ENCODE measurements at regions not wholly inside any gene's neighbourhood (a gene's known extent, or its start where the extent isn't known, plus 50 kb on each side); places are given as distances from the start of the nearest gene placed in this dataset.
"Not testable (repeated sequence)": the region's sequence is repeated elsewhere in the genome, so short reads cannot be mapped to it uniquely, and the experiment has no call there.

DNA sequence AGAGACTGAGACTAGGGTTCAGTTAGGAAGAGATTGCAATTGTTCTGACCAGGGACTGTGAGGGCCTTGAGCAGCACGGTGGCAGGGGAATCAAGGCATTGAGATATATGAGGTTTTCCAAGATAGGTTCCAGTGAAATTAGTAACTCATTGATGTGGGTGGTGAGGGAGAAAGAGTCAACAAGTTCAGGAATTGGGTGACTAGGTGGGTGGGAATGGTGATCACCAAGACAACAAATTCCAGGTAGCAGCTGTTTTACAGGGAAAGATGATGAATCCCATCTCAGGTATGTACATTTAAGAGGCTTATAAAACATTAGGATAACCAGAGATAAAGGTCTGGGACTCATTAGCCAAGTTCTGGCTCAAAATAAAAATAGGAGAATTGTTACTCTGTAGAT, 251.5 kb upstream of the MGAT5 start:
- no peak for DNase-seq (ENCODE audit: low read depth)
- TF ChIP-seq, protein P1, sequence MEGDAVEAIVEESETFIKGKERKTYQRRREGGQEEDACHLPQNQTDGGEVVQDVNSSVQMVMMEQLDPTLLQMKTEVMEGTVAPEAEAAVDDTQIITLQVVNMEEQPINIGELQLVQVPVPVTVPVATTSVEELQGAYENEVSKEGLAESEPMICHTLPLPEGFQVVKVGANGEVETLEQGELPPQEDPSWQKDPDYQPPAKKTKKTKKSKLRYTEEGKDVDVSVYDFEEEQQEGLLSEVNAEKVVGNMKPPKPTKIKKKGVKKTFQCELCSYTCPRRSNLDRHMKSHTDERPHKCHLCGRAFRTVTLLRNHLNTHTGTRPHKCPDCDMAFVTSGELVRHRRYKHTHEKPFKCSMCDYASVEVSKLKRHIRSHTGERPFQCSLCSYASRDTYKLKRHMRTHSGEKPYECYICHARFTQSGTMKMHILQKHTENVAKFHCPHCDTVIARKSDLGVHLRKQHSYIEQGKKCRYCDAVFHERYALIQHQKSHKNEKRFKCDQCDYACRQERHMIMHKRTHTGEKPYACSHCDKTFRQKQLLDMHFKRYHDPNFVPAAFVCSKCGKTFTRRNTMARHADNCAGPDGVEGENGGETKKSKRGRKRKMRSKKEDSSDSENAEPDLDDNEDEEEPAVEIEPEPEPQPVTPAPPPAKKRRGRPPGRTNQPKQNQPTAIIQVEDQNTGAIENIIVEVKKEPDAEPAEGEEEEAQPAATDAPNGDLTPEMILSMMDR (conservative IDR thresholded peaks at IDR 0.05; ENCODE audit: low read length) = no peak
- H3K4me3 ChIP-seq (ENCODE audit: low read length) = no peak overlapping the region

DNA sequence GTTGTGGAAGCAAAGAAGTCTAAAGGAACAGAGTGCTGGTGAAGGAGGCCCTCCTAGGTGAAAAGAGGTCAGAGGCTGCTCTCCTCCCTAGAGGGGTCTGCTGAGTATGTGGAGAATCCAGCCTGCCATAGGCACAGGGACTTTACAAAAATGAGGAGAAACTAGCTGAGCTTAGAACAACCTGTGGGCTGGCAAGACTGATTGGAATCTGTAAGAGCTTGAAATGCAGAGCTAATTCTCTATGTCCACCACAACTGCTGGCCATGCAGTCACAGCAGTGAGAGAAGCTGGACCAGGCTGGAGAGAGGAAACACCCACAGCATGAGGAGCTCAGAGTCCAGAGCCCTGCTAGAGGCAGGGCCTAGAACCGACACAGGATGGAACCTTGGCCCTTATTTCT, 251.0 kb upstream of the MGAT5 start:
- H3K4me3 ChIP-seq (ENCODE audit: low read length) = no peak overlapping the region
- TF ChIP-seq, protein P1 (conservative IDR thresholded peaks at IDR 0.05; ENCODE audit: low read length) = no peak
- no peak for DNase-seq (ENCODE audit: low read depth)

DNA sequence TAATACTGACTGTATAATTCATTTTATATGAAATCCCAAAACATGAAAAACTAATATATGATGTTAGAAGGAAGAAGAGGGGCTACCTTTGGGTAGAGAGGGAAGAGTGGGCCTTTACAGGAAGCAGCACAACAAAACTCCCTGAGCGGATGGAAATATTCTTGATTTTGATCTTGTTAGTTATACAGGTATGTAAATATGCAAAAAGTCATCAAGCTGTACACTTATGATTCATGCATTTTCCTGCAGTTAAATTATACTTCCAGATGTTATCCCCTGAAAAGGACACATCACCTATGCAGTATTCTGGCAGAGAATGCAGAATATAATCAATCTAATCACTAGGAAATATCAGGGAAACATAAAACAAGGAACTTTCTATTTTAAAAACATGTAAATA, 249.4 kb upstream of the MGAT5 start:
- TF ChIP-seq, protein P1 (conservative IDR thresholded peaks at IDR 0.05; ENCODE audit: low read length) = no peak
- no peak for DNase-seq (ENCODE audit: low read depth)

DNA sequence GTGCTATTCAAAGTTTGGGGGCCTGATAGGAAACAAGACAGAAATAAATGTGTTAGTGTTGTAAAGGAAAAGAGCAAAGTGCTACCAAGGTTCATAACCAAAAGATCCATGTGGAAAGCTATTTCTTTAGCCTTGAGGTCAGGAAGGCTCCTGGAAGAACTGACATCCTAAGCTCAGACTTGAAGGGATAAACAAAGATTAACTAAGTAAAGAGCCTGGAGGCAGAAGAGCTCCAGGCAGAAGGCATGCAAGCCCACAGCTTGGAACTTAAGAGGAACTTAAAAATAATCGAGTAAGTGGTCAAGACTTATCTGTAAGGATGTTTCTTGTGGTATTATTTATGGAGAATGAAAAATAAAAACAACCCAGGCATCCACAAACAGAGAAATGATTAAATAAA, 245.0 kb upstream of the MGAT5 start:
- H3K4me3 ChIP-seq (ENCODE audit: low read length) = no peak overlapping the region
- DNase-seq (ENCODE audit: low read depth) = no peak
- TF ChIP-seq, protein P1 (conservative IDR thresholded peaks at IDR 0.05; ENCODE audit: low read length) = no peak

More for the DNA sequence above, 249.4 kb upstream of the MGAT5 start:
- H3K4me3 ChIP-seq (ENCODE audit: low read length) = no peak overlapping the region

DNA sequence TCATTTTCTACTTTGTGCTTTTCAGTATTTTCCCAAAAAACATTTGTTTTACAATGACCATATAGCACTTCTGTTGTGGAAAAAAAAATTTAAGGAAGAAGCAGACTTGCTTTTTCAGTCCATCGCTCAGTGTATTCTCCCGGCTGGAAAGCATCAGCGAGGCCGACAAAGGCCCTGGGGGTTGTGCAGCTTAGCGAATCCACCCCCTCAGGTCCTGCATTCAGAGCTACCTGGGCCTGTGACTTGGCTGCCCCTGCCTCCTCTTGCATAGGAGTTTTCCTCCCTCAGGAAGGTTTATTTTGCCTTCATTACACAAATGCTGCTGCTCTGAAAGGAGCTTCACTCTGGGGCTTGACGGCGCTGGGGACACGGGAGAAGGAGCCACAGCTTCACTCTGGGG, 244.4 kb upstream of the MGAT5 start:
- DNase-seq (ENCODE audit: low read depth) = no peak

DNA sequence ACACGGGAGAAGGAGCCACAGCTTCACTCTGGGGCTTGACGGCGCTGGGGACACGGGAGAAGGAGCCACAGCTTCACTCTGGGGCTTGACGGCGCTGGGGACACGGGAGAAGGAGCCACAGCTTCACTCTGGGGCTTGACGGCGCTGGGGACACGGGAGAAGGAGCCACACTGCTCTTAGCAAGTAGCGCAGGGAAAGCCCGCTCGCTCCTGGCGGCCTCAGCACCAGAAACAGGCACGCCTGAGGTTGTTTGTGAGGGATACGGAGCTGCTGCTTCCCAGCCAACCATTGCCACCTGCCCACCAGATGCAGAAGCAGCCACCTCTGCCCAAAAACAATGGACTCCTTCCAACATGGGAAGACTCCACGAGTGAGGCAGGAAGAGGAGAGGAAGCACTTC, 244.0 kb upstream of the MGAT5 start:
- H3K4me3 ChIP-seq (ENCODE audit: low read length); DNase-seq (ENCODE audit: low read depth): not testable (repeated sequence)

More for the DNA sequence above, 244.4 kb upstream of the MGAT5 start:
- TF ChIP-seq, protein P1 (conservative IDR thresholded peaks at IDR 0.05; ENCODE audit: low read length) = no peak
- no peak overlapping the region for H3K4me3 ChIP-seq (ENCODE audit: low read length)

DNA sequence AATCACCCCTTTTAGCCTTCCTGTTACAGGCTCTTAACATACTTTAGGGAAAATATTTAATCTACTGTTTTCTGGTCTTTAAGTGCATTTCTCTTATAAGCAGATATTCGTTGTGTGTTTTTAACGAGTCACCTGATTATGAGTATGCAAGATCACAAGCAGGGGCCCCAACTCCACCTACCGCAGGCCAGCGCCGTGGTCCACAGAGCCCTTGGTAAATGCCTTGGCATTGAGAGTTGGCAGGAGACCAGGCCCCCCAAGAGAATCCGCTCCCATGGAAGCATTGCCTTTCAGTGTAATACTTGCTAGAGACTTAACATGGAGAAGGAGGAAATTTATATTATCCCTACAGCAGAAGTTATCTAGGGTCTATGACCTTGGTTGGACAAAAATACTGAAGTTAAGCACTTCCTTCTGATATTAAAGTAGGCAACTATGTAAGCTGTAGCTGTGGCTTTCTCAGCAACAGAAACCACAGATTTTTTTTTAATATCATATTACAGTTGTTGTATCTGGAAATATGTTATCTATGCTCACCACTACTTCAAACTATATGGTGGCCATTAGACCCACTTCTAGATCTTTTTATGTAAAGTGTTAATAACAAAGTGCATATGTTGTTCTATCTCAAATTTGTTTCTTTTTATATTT, 241.8 kb upstream of the MGAT5 start:
- TF ChIP-seq, protein P1 (conservative IDR thresholded peaks at IDR 0.05; ENCODE audit: low read length) = no peak
- no peak for DNase-seq (ENCODE audit: low read depth)
- no peak overlapping the region for H3K4me3 ChIP-seq (ENCODE audit: low read length)
